Psoas muscle (tissue), 7 donors: ENCODE measurements at regions not wholly inside any gene's neighbourhood (a gene's known extent, or its start where the extent isn't known, plus 50 kb on each side); places are given as distances from the start of the nearest gene placed in this dataset.

ENCODE experiments used
- ATAC-seq, 4 donors: fragments of 200-7000 bp; cut with Tn5 transposase; one replicate each; pipeline ENCODE4 v1.9.1; 2020; ENCODE audit warnings: moderate library complexity in 3 of 4, mild to moderate bottlenecking in 2 of 4
- DNase-seq, 2 donors: peaks; one replicate each; pipeline ENCODE4 v3.0.0-alpha.2; 2020
- H3K27ac ChIP-seq: fragments of 200-600 bp; one replicate; pipeline ENCODE4 v1.8.0; 2022
- H3K27me3 ChIP-seq, 3 donors: fragments of 200-600 bp in 1 of 3; one replicate each; pipeline versions ENCODE4 v1.6.1 to v1.8.0; 2013 to 2022; ENCODE audit warnings: low read length in 2 of 3, mild to moderate bottlenecking in 2 of 3, moderate library complexity in 1 of 3; ENCODE audit not compliant: insufficient read depth in 3 of 3
- H3K36me3 ChIP-seq, 2 donors: fragments of 200-600 bp in 1 of 2; one replicate each; pipeline versions ENCODE4 v1.6.1 to v1.8.0; 2013 to 2022; ENCODE audit warnings: low read depth in 1 of 2, mild to moderate bottlenecking in 1 of 2, moderate library complexity in 1 of 2; ENCODE audit not compliant: insufficient read depth in 1 of 2
- H3K4me1 ChIP-seq: fragments of 200-600 bp; one replicate; pipeline ENCODE4 v1.8.0; 2022
- H3K4me3 ChIP-seq: fragments of 200-600 bp; one replicate; pipeline ENCODE4 v1.8.0; 2022; ENCODE audit warnings: mild to moderate bottlenecking
- H3K9me3 ChIP-seq: fragments of 200-600 bp; one replicate; pipeline ENCODE4 v1.8.0; 2022
- CTCF ChIP-seq: fragments of 200-600 bp; IDR thresholded peaks from one replicate; pipeline ENCODE4 v1.8.0; 2022; ENCODE audit warnings: antibody characterized with exemption
- WGBS, 3 donors: extraction: QIAGEN DNeasy Blood & Tissue Kit; methylation state at CpG; one replicate each; pipeline versions ENCODE4 v1.1.6 to v1.1.7; 2013; 5-methylcytosine and 5-hydroxymethylcytosine counted together
- intact Hi-C, 2 donors: fragments of 100-400 bp; cut with DNase I; formaldehyde crosslinking; loops; one replicate each; pipeline versions ENCODE4 v1.11.0 to v1.14.2; 2022
- donor health status: healthy with polysubstance abuse.
- donor health status: DM: no; HTN: no; CAD: no; lungs with moderate emphysema.
- donor health status: Bipolar disorder and iron deficiency.
- donor health status: healthy.
- donor health status: DM: yes; HTN: yes; CAD: no.
- donor health status: DM: no; HTN: no; CAD: no.
- donor health status: DM: yes; HTN: yes; CAD: no.

- no peak for DNase-seq
- H3K27me3 ChIP-seq: peaks cover 0 to 2% (median 0%) of the 10 kb centered on the region in 3 donors
- intact Hi-C loops: no loop called here
- ATAC-seq: no peak
- no peaks in the 10 kb centered on the region for H3K9me3 ChIP-seq
- H3K4me3 ChIP-seq: no peak overlapping the region
- H3K36me3 ChIP-seq: no peaks in the 10 kb centered on the region
- WGBS, 3 donors: 77 to 83% (median 78%) methylated on average over 4 of the region's 4 CpGs
- no peak overlapping the region for H3K27ac ChIP-seq
- no peaks in the 10 kb centered on the region for H3K4me1 ChIP-seq
- no peak for TF ChIP-seq CTCF
These were observed 488.8 kb downstream of the ETNK1 start for GRCh38 chr12:23113781-23114180.

- H3K4me1 ChIP-seq: no peaks in the 10 kb centered on the region
- no peak overlapping the region for H3K4me3 ChIP-seq
- no peak for TF ChIP-seq CTCF
- 92 to 100% (median 93%) methylated on average over 1 of the region's 1 CpG for WGBS, 3 donors
- no peak overlapping the region for H3K27ac ChIP-seq
- H3K9me3 ChIP-seq: no peaks in the 10 kb centered on the region
- no peak for DNase-seq
- no peak for ATAC-seq
- intact Hi-C loops: no loop called here
- H3K27me3 ChIP-seq: peaks cover 0 to 2% (median 0%) of the 10 kb centered on the region in 3 donors
- H3K36me3 ChIP-seq: no peaks in the 10 kb centered on the region
These were observed 491.0 kb downstream of the ETNK1 start for GRCh38 chr12:23115984-23116383.

GRCh38 chr12:23126794-23127193 is 501.8 kb downstream of the ETNK1 start:
- ATAC-seq (no peak), DNase-seq (no peak)
- H3K27me3 ChIP-seq: no peaks in the 10 kb centered on the region
- no peaks in the 10 kb centered on the region for H3K36me3 ChIP-seq
- no peak for TF ChIP-seq CTCF
- no peaks in the 10 kb centered on the region for H3K9me3 ChIP-seq
- intact Hi-C loops: no loop called here
- no peak overlapping the region for H3K4me3 ChIP-seq
- no peaks in the 10 kb centered on the region for H3K4me1 ChIP-seq
- WGBS, 3 donors: 32 to 80% (median 38%) methylated on average over 2 of the region's 2 CpGs
- H3K27ac ChIP-seq: no peak overlapping the region

GRCh38 chr12:23127701-23128100 is 502.7 kb downstream of the ETNK1 start:
- Histone ChIP-seq H3K9me3 (no peaks in the 10 kb centered on the region), H3K36me3 (no peaks in the 10 kb centered on the region), H3K27ac (no peak overlapping the region), H3K4me3 (no peak overlapping the region), H3K4me1 (no peaks in the 10 kb centered on the region), H3K27me3 (no peaks in the 10 kb centered on the region)
- ATAC-seq (no peak), DNase-seq (no peak)
- WGBS, 3 donors: 70 to 82% (median 81%) methylated on average over 3 of the region's 3 CpGs
- TF ChIP-seq CTCF: no peak
- intact Hi-C loops: no loop called here

- Histone ChIP-seq H3K9me3 (no peaks in the 10 kb centered on the region), H3K4me1 (no peaks in the 10 kb centered on the region), H3K4me3 (no peak overlapping the region), H3K27ac (no peak overlapping the region), H3K36me3 (no peaks in the 10 kb centered on the region), H3K27me3 (no peaks in the 10 kb centered on the region)
- intact Hi-C loops: no loop called here
- DNase-seq: no peak
- no peak for ATAC-seq
- 44 to 98% (median 83%) methylated on average over 2 of the region's 2 CpGs for WGBS, 3 donors
- no peak for TF ChIP-seq CTCF
These were observed 503.5 kb downstream of the ETNK1 start for GRCh38 chr12:23128462-23128861.
